D721Med (cell line): ENCODE measurements at regions not wholly inside any gene's neighbourhood (a gene's known extent, or its start where the extent isn't known, plus 50 kb on each side); places are given as distances from the start of the nearest gene placed in this dataset.

Source experiments
- DNase-seq: peaks from one replicate; pipeline ENCODE4 v3.0.0; 2011; ENCODE audit warnings: low spot score; ENCODE audit not compliant: insufficient read length
- FAIRE-seq: peaks from 2 replicates; lab custom pipeline; 2011; peaks lifted over from hg19 to GRCh38; lab: Jason Lieb, UNC
- CTCF ChIP-seq: IDR thresholded peaks from 2 replicates; pipeline ENCODE4 v1.5.1; 2012; ENCODE audit warnings: mild to moderate bottlenecking, control low read depth; ENCODE audit not compliant: insufficient read depth; ENCODE audit errors: missing control alignments

- FAIRE-seq (no peak), DNase-seq (no peak)
- TF ChIP-seq CTCF: no peak
These were observed 97.2 kb upstream of the PDE10A start for GRCh38 chr6:165760126-165760802.

- DNase-seq (no peak), FAIRE-seq (no peak)
- no peak for TF ChIP-seq CTCF
These were observed 95.4 kb upstream of the PDE10A start for GRCh38 chr6:165758441-165758840.

- DNase-seq (no peak), FAIRE-seq (no peak)
- TF ChIP-seq CTCF: no peak
These were observed 92.5 kb upstream of the PDE10A start for GRCh38 chr6:165755583-165755982.

GRCh38 chr6:165753506-165753905 is 90.5 kb upstream of the PDE10A start:
- no peak for TF ChIP-seq CTCF
- no peak for DNase-seq
- no peak for FAIRE-seq

- FAIRE-seq: no peak
These were observed 89.4 kb upstream of the PDE10A start for GRCh38 chr6:165752451-165752850.

GRCh38 chr6:165751486-165751885 is 88.4 kb upstream of the PDE10A start:
- FAIRE-seq: no peak
- no peak for TF ChIP-seq CTCF
- DNase-seq: no peak

More at GRCh38 chr6:165752451-165752850, 89.4 kb upstream of the PDE10A start:
- TF ChIP-seq CTCF: no peak
- DNase-seq: no peak

- TF ChIP-seq CTCF: no peak
- FAIRE-seq (no peak), DNase-seq (no peak)
These were observed 86.1 kb upstream of the PDE10A start for GRCh38 chr6:165749163-165749562.
